ENCODE measurements at regions not wholly inside any gene's neighbourhood (a gene's known extent, or its start where the extent isn't known, plus 50 kb on each side); places are given as distances from the start of the nearest gene placed in this dataset.

DNA sequence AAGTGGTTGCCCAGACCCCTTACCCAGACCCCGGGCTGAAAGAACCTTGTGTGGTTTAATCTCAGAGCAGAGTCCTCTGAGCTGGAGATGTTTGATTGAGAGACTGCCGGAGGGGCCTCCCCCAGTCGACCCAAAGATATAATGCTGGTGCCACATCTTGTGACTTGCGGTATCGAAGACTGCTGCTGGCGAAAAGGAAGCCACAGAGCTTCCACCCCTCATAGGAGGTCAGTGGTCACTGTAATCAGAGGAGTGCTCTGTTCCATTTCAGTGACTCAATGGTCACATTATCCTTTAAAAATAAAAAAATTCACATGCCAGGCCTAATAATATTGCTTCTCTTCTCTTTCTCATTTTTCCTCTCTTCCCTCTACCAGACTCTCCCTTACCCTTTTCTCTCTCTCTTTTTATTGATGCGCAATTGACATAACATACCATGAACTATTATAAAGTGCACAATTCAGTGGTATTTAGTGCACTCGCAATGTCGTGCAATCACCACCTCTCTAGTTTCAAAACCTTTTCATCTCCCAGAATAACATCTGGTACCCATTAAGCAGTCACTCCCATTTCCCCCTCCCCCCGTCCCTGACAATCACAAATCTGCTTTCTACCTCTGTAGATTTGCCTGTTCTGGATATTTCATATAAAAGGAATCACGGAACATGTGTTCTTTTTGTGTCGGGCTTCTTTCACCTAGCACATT, 52.6 kb upstream of the LYST start:
- Mint-ChIP-seq H3K9me3 (ENCODE audit: low read depth, unreplicated experiment) (no peaks in the 10 kb centered on the region), H3K4me1 (ENCODE audit: low read depth, unreplicated experiment) (peaks cover 51% of the 10 kb centered on the region), H3K4me3 (ENCODE audit: low read depth, unreplicated experiment) (no peak overlapping the region), H3K36me3 (ENCODE audit: insufficient read depth, unreplicated experiment) (no peaks in the 10 kb centered on the region), H3K27me3 (ENCODE audit: unreplicated experiment) (no peaks in the 10 kb centered on the region), H3K27ac (ENCODE audit: unreplicated experiment) (no peak overlapping the region)
- TF ChIP-seq, protein P1, sequence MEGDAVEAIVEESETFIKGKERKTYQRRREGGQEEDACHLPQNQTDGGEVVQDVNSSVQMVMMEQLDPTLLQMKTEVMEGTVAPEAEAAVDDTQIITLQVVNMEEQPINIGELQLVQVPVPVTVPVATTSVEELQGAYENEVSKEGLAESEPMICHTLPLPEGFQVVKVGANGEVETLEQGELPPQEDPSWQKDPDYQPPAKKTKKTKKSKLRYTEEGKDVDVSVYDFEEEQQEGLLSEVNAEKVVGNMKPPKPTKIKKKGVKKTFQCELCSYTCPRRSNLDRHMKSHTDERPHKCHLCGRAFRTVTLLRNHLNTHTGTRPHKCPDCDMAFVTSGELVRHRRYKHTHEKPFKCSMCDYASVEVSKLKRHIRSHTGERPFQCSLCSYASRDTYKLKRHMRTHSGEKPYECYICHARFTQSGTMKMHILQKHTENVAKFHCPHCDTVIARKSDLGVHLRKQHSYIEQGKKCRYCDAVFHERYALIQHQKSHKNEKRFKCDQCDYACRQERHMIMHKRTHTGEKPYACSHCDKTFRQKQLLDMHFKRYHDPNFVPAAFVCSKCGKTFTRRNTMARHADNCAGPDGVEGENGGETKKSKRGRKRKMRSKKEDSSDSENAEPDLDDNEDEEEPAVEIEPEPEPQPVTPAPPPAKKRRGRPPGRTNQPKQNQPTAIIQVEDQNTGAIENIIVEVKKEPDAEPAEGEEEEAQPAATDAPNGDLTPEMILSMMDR (IDR thresholded peaks at IDR 0.05; ENCODE audit: unreplicated experiment), result no peak
- CTCF ChIA-PET, result interaction anchor here (1.4 kb wide), 1 partner anchor 17 kb away, joined by 3 read pairs; no protein-coding TSS in a partner anchor
- intact Hi-C loops (cut with micrococcal nuclease; ENCODE audit: unreplicated experiment), result no loop called here
- no TSS peak for BruUV-seq (replicated peaks)
- no peak for DNase-seq

DNA sequence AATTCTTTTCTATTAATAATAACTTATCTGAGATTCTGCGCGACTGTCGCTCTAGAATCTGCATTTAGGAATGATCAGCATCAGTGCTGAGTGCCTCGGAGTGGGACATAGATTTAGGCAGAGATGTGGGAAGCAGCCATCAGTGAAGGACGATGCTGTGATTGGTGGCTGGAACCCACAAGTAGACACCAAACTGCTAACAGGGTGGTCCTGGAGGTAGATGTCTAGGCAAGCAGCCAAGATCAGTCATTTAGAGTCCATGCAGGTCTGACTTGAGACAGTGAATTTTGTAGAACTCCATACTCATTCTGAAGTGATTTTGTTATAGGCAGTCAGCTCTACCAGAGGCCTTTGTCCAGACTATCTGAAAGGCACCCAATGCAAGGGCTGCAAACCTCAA, 51.8 kb upstream of the LYST start:
- TF ChIP-seq, protein P1 (IDR thresholded peaks at IDR 0.05; ENCODE audit: unreplicated experiment), result no peak
- Mint-ChIP-seq H3K36me3 (ENCODE audit: insufficient read depth, unreplicated experiment) (no peaks in the 10 kb centered on the region), H3K4me3 (ENCODE audit: low read depth, unreplicated experiment) (no peak overlapping the region), H3K27ac (ENCODE audit: unreplicated experiment) (no peak overlapping the region), H3K27me3 (ENCODE audit: unreplicated experiment) (no peaks in the 10 kb centered on the region), H3K4me1 (ENCODE audit: low read depth, unreplicated experiment) (peaks cover 43% of the 10 kb centered on the region), H3K9me3 (ENCODE audit: low read depth, unreplicated experiment) (no peaks in the 10 kb centered on the region)
- no TSS peak for BruUV-seq (replicated peaks)
- CTCF ChIA-PET, result interaction anchor here (1.4 to 1.6 kb wide), 2 partner anchors 16 to 52 kb away, joined by 3 to 8 read pairs; partner anchors contain the start of gene LYST
- no peak for DNase-seq
- intact Hi-C loops (cut with micrococcal nuclease; ENCODE audit: unreplicated experiment), result no loop called here

DNA sequence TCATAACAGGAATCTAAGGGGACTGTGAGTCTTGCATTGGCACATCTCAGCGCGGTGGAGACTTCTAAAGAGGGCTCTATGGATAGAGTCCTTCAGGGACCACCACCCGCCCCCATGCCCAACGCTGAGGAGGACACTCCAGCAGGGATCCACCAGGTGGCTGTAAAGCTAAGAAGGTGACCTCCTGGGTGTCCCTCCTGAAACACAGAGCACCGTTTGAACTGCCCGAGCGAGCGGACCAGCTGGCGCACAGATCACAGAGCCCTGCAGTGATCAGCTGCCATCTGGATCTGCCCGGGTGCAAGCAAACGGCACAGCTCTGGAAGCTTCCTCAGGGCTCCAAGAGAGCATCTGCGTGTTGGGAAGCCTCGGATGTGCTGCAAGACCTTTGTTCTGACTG, 51.3 kb upstream of the LYST start:
- Mint-ChIP-seq H3K27ac (ENCODE audit: unreplicated experiment) (no peak overlapping the region), H3K4me3 (ENCODE audit: low read depth, unreplicated experiment) (no peak overlapping the region), H3K27me3 (ENCODE audit: unreplicated experiment) (no peaks in the 10 kb centered on the region), H3K4me1 (ENCODE audit: low read depth, unreplicated experiment) (peaks cover 39% of the 10 kb centered on the region), H3K9me3 (ENCODE audit: low read depth, unreplicated experiment) (no peaks in the 10 kb centered on the region), H3K36me3 (ENCODE audit: insufficient read depth, unreplicated experiment) (no peaks in the 10 kb centered on the region)
- CTCF ChIA-PET, result interaction anchor here (0.5 to 1.6 kb wide), 6 partner anchors 9 to 62 kb away, joined by 3 to 9 read pairs (median 8); partner anchors contain the start of gene LYST
- BruUV-seq (replicated peaks), result no TSS peak
- TF ChIP-seq, protein P1 (IDR thresholded peaks at IDR 0.05; ENCODE audit: unreplicated experiment), result no peak
- intact Hi-C loops (cut with micrococcal nuclease; ENCODE audit: unreplicated experiment), result no loop called here
- DNase-seq, result no peak

DNA sequence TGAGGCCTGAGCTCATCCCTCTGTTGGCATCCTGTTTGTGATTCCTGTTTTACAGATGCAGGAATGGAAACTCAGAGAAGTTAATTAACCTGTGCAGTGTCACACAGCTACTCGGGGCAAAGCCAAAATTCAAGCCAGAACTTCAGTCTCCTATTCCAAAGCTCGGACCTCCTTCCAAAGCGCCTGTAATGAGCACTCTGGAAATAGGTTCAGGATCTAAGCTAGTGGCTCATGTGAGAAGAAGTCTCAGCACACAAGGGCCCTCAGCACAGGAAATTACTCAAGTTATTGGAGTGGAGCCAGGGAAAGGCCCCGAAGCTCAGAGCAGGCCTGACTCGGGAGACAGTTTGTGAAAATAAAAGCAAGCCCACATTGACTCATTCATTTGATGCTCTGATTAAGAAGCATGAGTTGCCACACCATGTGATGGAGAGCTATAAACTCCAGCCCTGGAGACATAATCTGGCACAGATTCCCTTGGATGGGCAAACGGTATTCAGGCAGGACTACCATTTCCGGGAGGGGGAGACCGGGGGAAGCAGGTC, 50.6 kb upstream of the LYST start:
- Mint-ChIP-seq H3K27me3 (ENCODE audit: unreplicated experiment) (no peaks in the 10 kb centered on the region), H3K27ac (ENCODE audit: unreplicated experiment) (peak overlapping the region; percentile 91), H3K9me3 (ENCODE audit: low read depth, unreplicated experiment) (no peaks in the 10 kb centered on the region), H3K36me3 (ENCODE audit: insufficient read depth, unreplicated experiment) (no peaks in the 10 kb centered on the region), H3K4me1 (ENCODE audit: low read depth, unreplicated experiment) (peaks cover 32% of the 10 kb centered on the region), H3K4me3 (ENCODE audit: low read depth, unreplicated experiment) (peak overlapping the region; percentile 18)
- intact Hi-C loops (cut with micrococcal nuclease; ENCODE audit: unreplicated experiment), result no loop called here
- TSS peak; percentile 52 for BruUV-seq (replicated peaks)
- DNase-seq, result peak; percentile 77
- TF ChIP-seq, protein P1 (IDR thresholded peaks at IDR 0.05; ENCODE audit: unreplicated experiment), result no peak
- CTCF ChIA-PET, result interaction anchor here (0.5 to 1.6 kb wide), 7 partner anchors 8 to 413 kb away, joined by 3 to 9 read pairs (median 7); partner anchors contain the start of genes B3GALNT2 and LYST

Measured in Calu3 (cell line).